Loucy (cell line): ENCODE measurements at regions not wholly inside any gene's neighbourhood (a gene's known extent, or its start where the extent isn't known, plus 50 kb on each side); places are given as distances from the start of the nearest gene placed in this dataset.

ENCODE experiments used
- CTCF ChIP-seq: fragments of 200-600 bp; sonication (generic); conservative IDR thresholded peaks from 2 replicates; pipeline ENCODE4 v1.5.1; 2014; ENCODE audit warnings: mild to moderate bottlenecking, antibody characterized with exemption, low read length
- EZH2phosphoT487 ChIP-seq: fragments of 200-600 bp; IDR thresholded peaks from 2 replicates; pipeline ENCODE4 v1.6.1; 2018; ENCODE audit warnings: antibody characterized with exemption, mild to moderate bottlenecking, moderate library complexity, borderline replicate concordance

DNA sequence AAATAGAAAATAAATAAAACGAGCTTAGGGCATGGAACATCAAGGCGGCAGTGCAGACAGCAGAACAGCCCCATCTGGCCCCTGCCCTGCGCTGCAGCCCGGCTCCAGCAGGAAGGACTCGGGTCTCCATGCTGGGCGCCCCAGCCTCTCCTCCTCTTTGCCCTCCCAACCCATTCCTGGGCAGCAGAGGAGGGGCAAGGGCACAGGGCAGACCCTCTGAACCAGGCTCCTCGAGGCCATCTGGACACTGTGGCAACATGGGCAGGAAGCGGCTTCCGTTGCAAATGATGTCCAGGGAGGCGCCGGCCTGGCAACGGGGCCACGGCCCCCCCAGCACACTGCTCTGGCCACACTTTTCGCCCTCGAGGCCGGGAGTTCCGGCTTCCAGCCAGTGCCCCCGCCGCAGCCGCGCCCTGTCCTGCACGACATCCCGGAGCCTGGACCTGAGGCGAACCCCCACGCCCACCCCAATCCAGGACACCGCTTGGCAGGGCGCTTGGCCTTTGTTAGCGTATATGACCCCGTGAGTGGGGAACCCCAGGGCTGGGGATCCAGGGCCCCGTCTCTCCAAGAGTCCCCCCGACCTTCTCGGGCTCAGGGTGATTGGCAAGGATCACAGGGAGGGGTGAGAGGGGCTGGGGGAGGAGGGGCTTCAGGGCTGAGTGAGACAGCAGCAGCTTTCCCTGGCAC is 192.1 kb downstream of the IGLL1 start:
- TF ChIP-seq CTCF: no peak
- no peak for TF ChIP-seq EZH2phosphoT487
